ACC112 (cell line): ENCODE measurements at regions not wholly inside any gene's neighbourhood (a gene's known extent, or its start where the extent isn't known, plus 50 kb on each side); places are given as distances from the start of the nearest gene placed in this dataset.

Experiments
- H2AFZ ChIP-seq: fragments of 200-600 bp; sonication (generic); one replicate; pipeline ENCODE4 v1.6.0; 2017; ENCODE audit warnings: antibody characterized with exemption, low read length; ENCODE audit not compliant: unreplicated experiment
- H3K27ac ChIP-seq: fragments of 200-600 bp; sonication (generic); 2 replicates; pipeline ENCODE4 v1.5.1; 2014; ENCODE audit warnings: low read depth, mild to moderate bottlenecking, antibody characterized with exemption, low read length, moderate library complexity
- H3K27me3 ChIP-seq: fragments of 200-600 bp; sonication (generic); 2 replicates; pipeline ENCODE4 v1.6.1; 2014; ENCODE audit warnings: mild to moderate bottlenecking, antibody characterized with exemption, low read length, moderate library complexity, mixed read lengths; ENCODE audit not compliant: insufficient read depth
- H3K36me3 ChIP-seq: fragments of 200-600 bp; sonication (generic); 2 replicates; pipeline ENCODE4 v1.6.1; 2016; ENCODE audit warnings: mild to moderate bottlenecking, antibody characterized with exemption, low read length, moderate library complexity, mixed read lengths; ENCODE audit not compliant: insufficient read depth
- H3K4me1 ChIP-seq: fragments of 200-600 bp; sonication (generic); one replicate; pipeline ENCODE4 v1.6.1; 2016; ENCODE audit warnings: low read length, mixed read lengths; ENCODE audit not compliant: insufficient read depth, unreplicated experiment, control insufficient read depth
- H3K4me3 ChIP-seq: fragments of 200-600 bp; sonication (generic); 2 replicates; pipeline ENCODE4 v1.5.1; 2014; ENCODE audit warnings: mild to moderate bottlenecking, low read depth, low read length
- H3K79me2 ChIP-seq: fragments of 200-600 bp; sonication (generic); one replicate; pipeline ENCODE4 v1.6.0; 2016; ENCODE audit warnings: low read length; ENCODE audit not compliant: control insufficient read depth, unreplicated experiment, insufficient read depth

- no peaks in the 10 kb centered on the region for H3K79me2 ChIP-seq
- H3K36me3 ChIP-seq, result no peaks in the 10 kb centered on the region
- peaks cover 22% of the 10 kb centered on the region for H3K4me1 ChIP-seq
- H3K4me3 ChIP-seq, result no peak overlapping the region
- H3K27me3 ChIP-seq, result no peaks in the 10 kb centered on the region
- no peak overlapping the region for H3K27ac ChIP-seq
- H2AFZ ChIP-seq, result no peak overlapping the region
Measured at GRCh38 chr21:29228306-29228705, 70.4 kb upstream of the BACH1 start.

GRCh38 chr21:29230551-29231261, 68.0 kb upstream of the BACH1 start:
- Histone ChIP-seq H3K36me3 (no peaks in the 10 kb centered on the region), H3K27ac (no peak overlapping the region), H3K79me2 (no peaks in the 10 kb centered on the region), H3K4me3 (no peak overlapping the region), H3K4me1 (peaks cover 26% of the 10 kb centered on the region), H2AFZ (peak overlapping the region; percentile 18), H3K27me3 (no peaks in the 10 kb centered on the region)

GRCh38 chr21:29231756-29232529, 66.8 kb upstream of the BACH1 start:
- Histone ChIP-seq H3K4me1 (peaks cover 26% of the 10 kb centered on the region), H3K4me3 (no peak overlapping the region; the same call in 1 of the 2 replicates), H3K27me3 (no peaks in the 10 kb centered on the region), H3K27ac (peak overlapping the region; percentile 46), H3K79me2 (no peaks in the 10 kb centered on the region), H2AFZ (peak overlapping the region; percentile 2), H3K36me3 (no peaks in the 10 kb centered on the region)

GRCh38 chr21:29232530-29233255, 66.0 kb upstream of the BACH1 start:
- H3K4me1 ChIP-seq, result peaks cover 30% of the 10 kb centered on the region
- H3K27me3 ChIP-seq, result no peaks in the 10 kb centered on the region
- H3K27ac ChIP-seq, result peak overlapping the region; percentile 46
- no peaks in the 10 kb centered on the region for H3K36me3 ChIP-seq
- H3K4me3 ChIP-seq, result no peak overlapping the region; the same call in 1 of the 2 replicates
- H2AFZ ChIP-seq, result no peak overlapping the region
- no peaks in the 10 kb centered on the region for H3K79me2 ChIP-seq

GRCh38 chr21:29233256-29233546, 65.5 kb upstream of the BACH1 start:
- H3K27ac ChIP-seq, result peak overlapping the region; percentile 20; the same call in 1 of the 2 replicates
- no peak overlapping the region for H2AFZ ChIP-seq
- no peaks in the 10 kb centered on the region for H3K79me2 ChIP-seq
- peaks cover 35% of the 10 kb centered on the region for H3K4me1 ChIP-seq
- H3K36me3 ChIP-seq, result no peaks in the 10 kb centered on the region
- H3K27me3 ChIP-seq, result no peaks in the 10 kb centered on the region
- H3K4me3 ChIP-seq, result no peak overlapping the region

GRCh38 chr21:29233611-29234540, 64.8 kb upstream of the BACH1 start:
- Histone ChIP-seq H3K4me3 (no peak overlapping the region), H3K4me1 (peaks cover 42% of the 10 kb centered on the region), H3K79me2 (no peaks in the 10 kb centered on the region), H3K36me3 (no peaks in the 10 kb centered on the region), H3K27me3 (no peaks in the 10 kb centered on the region), H2AFZ (no peak overlapping the region), H3K27ac (no peak overlapping the region)

- Histone ChIP-seq H3K4me3 (no peak overlapping the region), H3K36me3 (no peaks in the 10 kb centered on the region), H2AFZ (no peak overlapping the region), H3K27me3 (no peaks in the 10 kb centered on the region), H3K4me1 (peaks cover 43% of the 10 kb centered on the region), H3K27ac (no peak overlapping the region), H3K79me2 (no peaks in the 10 kb centered on the region)
Measured at GRCh38 chr21:29235714-29236197, 63.0 kb upstream of the BACH1 start.

GRCh38 chr21:29236201-29236600, 62.5 kb upstream of the BACH1 start:
- Histone ChIP-seq H3K36me3 (no peaks in the 10 kb centered on the region), H2AFZ (no peak overlapping the region), H3K4me1 (peaks cover 41% of the 10 kb centered on the region), H3K27ac (no peak overlapping the region), H3K27me3 (no peaks in the 10 kb centered on the region), H3K79me2 (no peaks in the 10 kb centered on the region), H3K4me3 (no peak overlapping the region)

GRCh38 chr21:29237110-29238052, 61.3 kb upstream of the BACH1 start:
- H2AFZ ChIP-seq, result no peak overlapping the region
- no peak overlapping the region for H3K4me3 ChIP-seq
- peak overlapping the region; percentile 46; the same call in 1 of the 2 replicates for H3K27ac ChIP-seq
- H3K79me2 ChIP-seq, result no peaks in the 10 kb centered on the region
- no peaks in the 10 kb centered on the region for H3K36me3 ChIP-seq
- peaks cover 33% of the 10 kb centered on the region for H3K4me1 ChIP-seq
- no peaks in the 10 kb centered on the region for H3K27me3 ChIP-seq
